Inflammatory macrophage treated with lipopolysaccharide for 1 hour (primary cell): ENCODE measurements at regions not wholly inside any gene's neighbourhood (a gene's known extent, or its start where the extent isn't known, plus 50 kb on each side); places are given as distances from the start of the nearest gene placed in this dataset.

Source experiments
- DNase-seq, 2 donors: peaks; one replicate each; pipeline ENCODE4 v3.0.0-alpha.2; 2020 to 2022

GRCh38 chr1:201589186-201589585 lies 50.3 kb downstream of the NAV1 start:
- no peak for DNase-seq

- no peak for DNase-seq
Observed at GRCh38 chr1:201590474-201590873, 51.5 kb downstream of the NAV1 start.

- DNase-seq: no peak
Observed at GRCh38 chr1:201591348-201591747, 52.4 kb downstream of the NAV1 start.

GRCh38 chr1:201591981-201592380 lies 53.1 kb downstream of the NAV1 start:
- no peak for DNase-seq

GRCh38 chr1:201593200-201593921 lies 54.4 kb downstream of the NAV1 start:
- peak; percentile 59 to 60 for DNase-seq

GRCh38 chr1:201594575-201595245 lies 55.8 kb downstream of the NAV1 start:
- DNase-seq: no peak

GRCh38 chr1:201595381-201595780 lies 56.5 kb downstream of the NAV1 start:
- DNase-seq: no peak

- DNase-seq: no peak
Observed at GRCh38 chr1:201596101-201596868, 57.4 kb downstream of the NAV1 start.

GRCh38 chr1:201597551-201598230 lies 58.8 kb downstream of the NAV1 start:
- no peak for DNase-seq

- DNase-seq: no peak
Observed at GRCh38 chr1:201598396-201598795, 59.5 kb downstream of the NAV1 start.

- DNase-seq: no peak
Observed at GRCh38 chr1:201598973-201599372, 60.0 kb downstream of the NAV1 start.

- no peak for DNase-seq
Observed at GRCh38 chr1:201599548-201599947, 60.6 kb downstream of the NAV1 start.

GRCh38 chr1:201602413-201603265 lies 63.7 kb downstream of the NAV1 start:
- no peak for DNase-seq

- no peak for DNase-seq
Observed at GRCh38 chr1:201603613-201604232, 64.8 kb downstream of the NAV1 start.

- no peak for DNase-seq
Observed at GRCh38 chr1:201605385-201606010, 66.6 kb downstream of the NAV1 start.

GRCh38 chr1:201606096-201606495 lies 67.2 kb downstream of the NAV1 start:
- DNase-seq: no peak

GRCh38 chr1:201606623-201607022 lies 67.7 kb downstream of the NAV1 start:
- no peak for DNase-seq

GRCh38 chr1:201608635-201609395 lies 69.9 kb downstream of the NAV1 start:
- no peak for DNase-seq

GRCh38 chr1:201609661-201610318 lies 70.9 kb downstream of the NAV1 start:
- DNase-seq: no peak

GRCh38 chr1:201610858-201611257 lies 71.9 kb downstream of the NAV1 start:
- no peak for DNase-seq
